SU-DHL-6 (cell line): ENCODE measurements at regions not wholly inside any gene's neighbourhood (a gene's known extent, or its start where the extent isn't known, plus 50 kb on each side); places are given as distances from the start of the nearest gene placed in this dataset.

Experiments used
- H2AFZ ChIP-seq: fragments of 200-600 bp; sonication (generic); 2 replicates; pipeline ENCODE4 v1.6.1; 2014; ENCODE audit warnings: low read depth, mild to moderate bottlenecking, moderate library complexity, mixed read lengths, antibody characterized with exemption, low read length; ENCODE audit not compliant: severe bottlenecking
- H3F3A ChIP-seq: fragments of 200-600 bp; shearing (Covaris generic); 2 replicates; pipeline ENCODE4 v1.6.0; 2016; ENCODE audit warnings: antibody characterized with exemption, mild to moderate bottlenecking; ENCODE audit not compliant: insufficient read depth
- H3K27ac ChIP-seq: fragments of 200-600 bp; sonication (generic); 2 replicates; pipeline ENCODE4 v1.5.1; 2016; ENCODE audit warnings: low read depth, mild to moderate bottlenecking, low read length, moderate library complexity, mixed read lengths
- H3K27me3 ChIP-seq: fragments of 200-600 bp; sonication (generic), shearing (Covaris generic); 2 replicates; pipeline ENCODE4 v1.6.0; 2014; ENCODE audit warnings: mild to moderate bottlenecking, low read length
- H3K36me3 ChIP-seq: fragments of 200-600 bp; sonication (generic); 2 replicates; pipeline ENCODE4 v1.6.1; 2014; ENCODE audit warnings: mild to moderate bottlenecking, low read length, mixed read lengths
- H3K4me2 ChIP-seq: fragments of 300-600, 200-600 bp; shearing (Covaris generic), sonication (generic); 2 replicates; pipeline ENCODE4 v1.6.0; 2014; ENCODE audit warnings: low read length, low read depth, mild to moderate bottlenecking; ENCODE audit not compliant: poor library complexity, severe bottlenecking
- H3K4me3 ChIP-seq: fragments of 200-600 bp; sonication (generic); 2 replicates; pipeline ENCODE4 v1.5.1; 2014; ENCODE audit warnings: antibody characterized with exemption, low read length, mild to moderate bottlenecking, mixed read lengths; ENCODE audit not compliant: insufficient read depth, poor library complexity, severe bottlenecking
- H3K79me2 ChIP-seq: fragments of 200-600 bp; sonication (generic); 2 replicates; pipeline ENCODE4 v1.6.1; 2014; ENCODE audit warnings: mild to moderate bottlenecking, low read length, moderate library complexity; ENCODE audit not compliant: insufficient read depth
- H3K9ac ChIP-seq: fragments of 200-600 bp; sonication (generic); 2 replicates; pipeline ENCODE4 v1.7.0; 2014; ENCODE audit warnings: mild to moderate bottlenecking, low read length
- H3K9me2 ChIP-seq: fragments of 200-600 bp; sonication (generic); replicated peaks from 2 replicates; pipeline ENCODE4 v1.6.1; 2014; ENCODE audit warnings: low read length; ENCODE audit not compliant: insufficient read depth
- H3K9me3 ChIP-seq: fragments of 200-600 bp; sonication (generic); 2 replicates; pipeline ENCODE4 v1.6.1; 2014; ENCODE audit warnings: low read length, mixed read lengths; ENCODE audit not compliant: insufficient read depth
- H4K20me1 ChIP-seq: fragments of 200-600 bp; sonication (generic); 2 replicates; pipeline ENCODE4 v1.6.1; 2014; ENCODE audit warnings: low read depth, mild to moderate bottlenecking, antibody characterized with exemption, low read length, moderate library complexity, mixed read lengths
- CTCF ChIP-seq: fragments of 200-600 bp; sonication (generic); IDR thresholded peaks from one replicate; pipeline ENCODE4 v1.5.1; 2017; ENCODE audit warnings: antibody characterized with exemption, mild to moderate bottlenecking, low read length, moderate library complexity; ENCODE audit not compliant: insufficient read depth, poor library complexity, severe bottlenecking
- EZH2phosphoT487 ChIP-seq: fragments of 200-600 bp; sonication (generic), shearing (Covaris generic); conservative IDR thresholded peaks from 2 replicates; pipeline ENCODE4 v1.6.1; 2018; ENCODE audit warnings: mild to moderate bottlenecking, antibody characterized with exemption, low read length, moderate library complexity, mixed read lengths

GRCh38 chr5:93096561-93096960 is 484.5 kb downstream of the NR2F1-AS1 start:
- TF ChIP-seq CTCF: no peak
- TF ChIP-seq EZH2phosphoT487: no peak

GRCh38 chr5:93092349-93093105 is 488.5 kb downstream of the NR2F1-AS1 start:
- Histone ChIP-seq H2AFZ (no peak overlapping the region), H3K9ac (no peak overlapping the region), H3K27ac (no peak overlapping the region), H3K79me2 (no peaks in the 10 kb centered on the region), H3K27me3 (no peaks in the 10 kb centered on the region), H3K4me3 (no peak overlapping the region), H3K36me3 (no peaks in the 10 kb centered on the region), H3K9me2 (no peaks in the 10 kb centered on the region), H4K20me1 (no peaks in the 10 kb centered on the region), H3F3A (no peaks in the 10 kb centered on the region), H3K4me2 (no peak overlapping the region), H3K9me3 (no peaks in the 10 kb centered on the region)
- no peak for TF ChIP-seq EZH2phosphoT487

More at GRCh38 chr5:93096561-93096960, 484.5 kb downstream of the NR2F1-AS1 start:
- H4K20me1 ChIP-seq: no peaks in the 10 kb centered on the region
- no peak overlapping the region for H2AFZ ChIP-seq
- H3K27me3 ChIP-seq: no peaks in the 10 kb centered on the region
- no peak overlapping the region for H3K4me2 ChIP-seq
- no peaks in the 10 kb centered on the region for H3K79me2 ChIP-seq
- H3K4me3 ChIP-seq: no peak overlapping the region
- H3K9me2 ChIP-seq: no peaks in the 10 kb centered on the region
- H3F3A ChIP-seq: no peaks in the 10 kb centered on the region
- no peak overlapping the region for H3K9ac ChIP-seq
- no peak overlapping the region for H3K27ac ChIP-seq
- no peaks in the 10 kb centered on the region for H3K9me3 ChIP-seq
- H3K36me3 ChIP-seq: no peaks in the 10 kb centered on the region

- no peaks in the 10 kb centered on the region for H3F3A ChIP-seq
- H3K27me3 ChIP-seq: no peaks in the 10 kb centered on the region
- no peaks in the 10 kb centered on the region for H3K9me2 ChIP-seq
- H3K9me3 ChIP-seq: no peaks in the 10 kb centered on the region
- no peak overlapping the region for H3K9ac ChIP-seq
- TF ChIP-seq CTCF: no peak
- no peak for TF ChIP-seq EZH2phosphoT487
- H3K4me3 ChIP-seq: no peak overlapping the region
- no peaks in the 10 kb centered on the region for H3K79me2 ChIP-seq
- H3K36me3 ChIP-seq: no peaks in the 10 kb centered on the region
- no peaks in the 10 kb centered on the region for H4K20me1 ChIP-seq
- no peak overlapping the region for H2AFZ ChIP-seq
- no peak overlapping the region for H3K27ac ChIP-seq
- H3K4me2 ChIP-seq: no peak overlapping the region
Observed at GRCh38 chr5:93090698-93091097, 490.3 kb downstream of the NR2F1-AS1 start.

- no peaks in the 10 kb centered on the region for H3K79me2 ChIP-seq
- no peaks in the 10 kb centered on the region for H3K9me2 ChIP-seq
- no peaks in the 10 kb centered on the region for H3K36me3 ChIP-seq
- H3K9me3 ChIP-seq: no peaks in the 10 kb centered on the region
- TF ChIP-seq CTCF (no peak), EZH2phosphoT487 (no peak)
- no peak overlapping the region for H3K4me3 ChIP-seq
- H3F3A ChIP-seq: no peaks in the 10 kb centered on the region
- H3K4me2 ChIP-seq: no peak overlapping the region
- no peak overlapping the region for H3K9ac ChIP-seq
- H2AFZ ChIP-seq: no peak overlapping the region
- H3K27ac ChIP-seq: no peak overlapping the region
- no peaks in the 10 kb centered on the region for H4K20me1 ChIP-seq
- no peaks in the 10 kb centered on the region for H3K27me3 ChIP-seq
Observed at GRCh38 chr5:93088592-93089389, 492.2 kb downstream of the NR2F1-AS1 start.
